Activated CD4-positive, alpha-beta T cell treated with anti-CD3 and anti-CD28 coated beads for 36 hours (primary cell): ENCODE measurements at regions not wholly inside any gene's neighbourhood (a gene's known extent, or its start where the extent isn't known, plus 50 kb on each side); places are given as distances from the start of the nearest gene placed in this dataset.

Experiments
- ATAC-seq: fragments of 200-7000 bp; cut with Tn5 transposase; one replicate; pipeline ENCODE4 v1.10.0; 2021; ENCODE audit warnings: mild to moderate bottlenecking, moderate library complexity
- CTCF ChIA-PET: fragments of 350-600 bp; sonication (Branson Sonifier 250); formaldehyde crosslinking; loops from one replicate; lab custom pipeline; 2021; ENCODE audit warnings: antibody characterized with exemption; lab: Charles Lee
- POLR2A ChIA-PET: fragments of 350-600 bp; sonication (Branson Sonifier 250); formaldehyde crosslinking; loops from one replicate; lab custom pipeline; 2021; ENCODE audit warnings: antibody characterized with exemption, inconsistent platforms; lab: Charles Lee
- DNase-seq: peaks from one replicate; pipeline ENCODE4 v3.0.0-alpha.2; 2020
- H3K27ac Mint-ChIP-seq: one replicate; pipeline ENCODE4 v1.8.0; 2021; ENCODE audit warnings: mixed read lengths
- H3K27me3 Mint-ChIP-seq: one replicate; pipeline ENCODE4 v1.8.0; 2021; ENCODE audit warnings: mixed read lengths
- H3K36me3 Mint-ChIP-seq: one replicate; pipeline ENCODE4 v1.8.0; 2021; ENCODE audit warnings: low read depth, mixed read lengths
- H3K4me1 Mint-ChIP-seq: one replicate; pipeline ENCODE4 v1.8.0; 2021; ENCODE audit warnings: mixed read lengths
- H3K4me3 Mint-ChIP-seq: one replicate; pipeline ENCODE4 v1.8.0; 2021; ENCODE audit warnings: mild to moderate bottlenecking, moderate library complexity, mixed read lengths
- H3K9me3 Mint-ChIP-seq: one replicate; pipeline ENCODE4 v1.8.0; 2021; ENCODE audit warnings: low read depth, mixed read lengths
- intact Hi-C, 2 experiments: fragments of 100-400 bp; cut with DNase I in 1 of 2; cut with micrococcal nuclease in 1 of 2; formaldehyde crosslinking; loops; one replicate each; pipeline versions ENCODE4 v1.14.2 to v1.15.1; 2022 to 2024; cut with DNase I, micrococcal nuclease

DNA sequence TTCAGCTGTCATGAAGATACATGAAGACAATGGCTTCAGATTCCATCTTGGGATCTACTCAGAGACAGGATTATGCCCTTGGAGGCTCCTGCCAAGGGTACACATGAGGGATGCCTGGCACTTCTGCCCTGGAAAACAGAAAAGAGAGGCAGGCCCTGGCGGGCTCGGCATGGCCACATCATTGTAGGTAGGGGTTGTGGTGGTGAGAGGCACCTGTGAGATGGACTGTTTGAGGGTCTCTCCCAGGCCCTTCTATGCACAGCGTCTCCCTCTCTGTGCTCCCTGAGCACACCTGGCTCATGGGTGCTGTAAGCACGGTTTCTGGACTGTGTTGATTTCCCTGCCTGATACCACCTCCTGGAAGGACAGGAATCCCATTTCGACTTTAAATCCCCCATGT, 304.3 kb downstream of the GLRX3 start:
- no peaks in the 10 kb centered on the region for H3K36me3 Mint-ChIP-seq
- H3K9me3 Mint-ChIP-seq = no peaks in the 10 kb centered on the region
- no peak overlapping the region for H3K27ac Mint-ChIP-seq
- POLR2A ChIA-PET = no interaction called here
- CTCF ChIA-PET = no interaction called here
- H3K4me1 Mint-ChIP-seq = no peaks in the 10 kb centered on the region
- ATAC-seq (no peak), DNase-seq (no peak)
- H3K4me3 Mint-ChIP-seq = no peak overlapping the region
- intact Hi-C loops = no loop called here
- H3K27me3 Mint-ChIP-seq = peaks cover 2% of the 10 kb centered on the region

DNA sequence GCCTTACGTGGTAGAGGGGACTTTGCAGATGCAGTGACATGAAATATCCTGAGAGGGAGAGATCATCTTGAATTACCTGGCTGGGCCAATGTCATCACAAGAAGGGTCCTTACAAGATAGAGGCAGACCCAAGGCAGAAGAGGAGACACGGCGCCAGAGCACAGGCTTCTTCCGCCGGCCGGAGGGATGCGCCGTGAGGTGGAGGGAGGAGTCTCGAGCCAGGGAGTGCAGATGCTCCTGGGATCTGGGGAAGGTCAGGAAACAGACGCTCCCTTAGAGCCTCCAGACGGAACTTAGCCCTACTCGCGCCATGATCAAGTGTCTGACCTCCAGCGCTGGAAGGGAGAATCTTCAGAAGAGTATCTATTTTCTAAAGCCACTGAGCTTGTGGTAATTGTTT, 304.8 kb downstream of the GLRX3 start:
- H3K4me1 Mint-ChIP-seq = no peaks in the 10 kb centered on the region
- intact Hi-C loops = no loop called here
- ATAC-seq = no peak
- no peak for DNase-seq
- no peaks in the 10 kb centered on the region for H3K36me3 Mint-ChIP-seq
- POLR2A ChIA-PET = no interaction called here
- CTCF ChIA-PET = no interaction called here
- H3K27me3 Mint-ChIP-seq = peaks cover 2% of the 10 kb centered on the region
- H3K9me3 Mint-ChIP-seq = no peaks in the 10 kb centered on the region
- no peak overlapping the region for H3K4me3 Mint-ChIP-seq
- no peak overlapping the region for H3K27ac Mint-ChIP-seq

DNA sequence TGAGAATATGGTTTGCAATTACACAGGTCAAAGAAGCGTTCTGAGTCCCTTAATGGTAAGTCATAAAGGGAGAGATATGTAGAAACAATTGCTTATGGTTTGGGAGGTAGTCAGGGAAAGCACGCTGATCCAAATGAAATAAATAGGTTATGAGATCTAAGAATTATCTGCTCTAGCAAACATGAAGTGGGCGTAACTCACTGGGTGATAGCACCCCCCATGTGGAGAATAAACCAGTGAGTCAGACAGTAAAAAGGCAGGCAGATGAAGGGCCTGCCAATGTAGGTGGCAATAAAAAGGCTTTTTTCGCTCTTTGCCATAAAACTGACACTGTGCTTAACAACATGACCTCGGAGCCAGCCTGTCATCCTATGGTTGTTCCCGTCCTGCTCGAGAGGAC, 306.9 kb downstream of the GLRX3 start:
- H3K9me3 Mint-ChIP-seq = no peaks in the 10 kb centered on the region
- ChIA-PET POLR2A (no interaction called here), CTCF (interaction anchor here (0.6 kb wide), 1 partner anchor 48 kb away, joined by 3 read pairs; no protein-coding TSS in a partner anchor)
- no peak for ATAC-seq
- peaks cover 4% of the 10 kb centered on the region for H3K27me3 Mint-ChIP-seq
- DNase-seq = no peak
- no peak overlapping the region for H3K27ac Mint-ChIP-seq
- intact Hi-C loops = no loop called here
- H3K4me3 Mint-ChIP-seq = no peak overlapping the region
- no peaks in the 10 kb centered on the region for H3K36me3 Mint-ChIP-seq
- no peaks in the 10 kb centered on the region for H3K4me1 Mint-ChIP-seq

DNA sequence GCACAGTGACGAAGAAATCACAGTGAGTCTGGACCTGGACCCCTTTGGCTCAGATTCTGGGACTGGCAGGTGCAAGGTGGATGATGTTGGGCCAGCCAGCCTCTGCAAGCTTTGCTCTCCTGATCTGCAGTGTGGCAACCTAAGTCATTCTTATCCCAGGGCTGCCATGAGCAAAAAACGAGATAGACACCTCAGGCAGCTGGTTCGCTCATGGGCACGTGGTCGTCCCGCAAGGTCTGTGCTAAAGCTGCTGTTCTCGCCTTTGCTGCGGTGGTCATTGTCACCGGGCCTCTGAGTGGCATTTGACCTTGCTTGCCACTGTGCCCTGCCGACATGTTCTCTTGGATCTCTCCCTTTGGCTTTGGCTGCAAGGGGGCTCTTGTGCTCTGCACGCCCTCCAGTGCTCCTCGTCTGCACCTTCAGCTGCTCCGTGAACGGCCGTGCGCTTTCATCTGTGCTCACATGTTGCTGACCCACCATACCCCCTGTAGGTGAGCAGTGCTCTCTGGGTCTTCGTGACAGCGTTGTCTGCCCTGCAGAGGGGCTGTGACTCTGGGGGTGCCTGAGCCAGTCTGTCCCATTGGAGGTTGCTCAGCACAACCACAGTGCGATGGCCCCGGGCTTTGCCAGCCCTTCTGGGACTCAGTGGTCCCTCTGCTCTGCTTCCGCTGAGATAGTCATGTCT, 317.0 kb downstream of the GLRX3 start:
- Mint-ChIP-seq H3K4me3 (no peak overlapping the region), H3K27ac (no peak overlapping the region), H3K9me3 (no peaks in the 10 kb centered on the region), H3K4me1 (no peaks in the 10 kb centered on the region), H3K27me3 (peaks cover 19% of the 10 kb centered on the region), H3K36me3 (no peaks in the 10 kb centered on the region)
- ChIA-PET POLR2A (no interaction called here), CTCF (no interaction called here)
- intact Hi-C loops = no loop called here
- DNase-seq (no peak), ATAC-seq (no peak)

DNA sequence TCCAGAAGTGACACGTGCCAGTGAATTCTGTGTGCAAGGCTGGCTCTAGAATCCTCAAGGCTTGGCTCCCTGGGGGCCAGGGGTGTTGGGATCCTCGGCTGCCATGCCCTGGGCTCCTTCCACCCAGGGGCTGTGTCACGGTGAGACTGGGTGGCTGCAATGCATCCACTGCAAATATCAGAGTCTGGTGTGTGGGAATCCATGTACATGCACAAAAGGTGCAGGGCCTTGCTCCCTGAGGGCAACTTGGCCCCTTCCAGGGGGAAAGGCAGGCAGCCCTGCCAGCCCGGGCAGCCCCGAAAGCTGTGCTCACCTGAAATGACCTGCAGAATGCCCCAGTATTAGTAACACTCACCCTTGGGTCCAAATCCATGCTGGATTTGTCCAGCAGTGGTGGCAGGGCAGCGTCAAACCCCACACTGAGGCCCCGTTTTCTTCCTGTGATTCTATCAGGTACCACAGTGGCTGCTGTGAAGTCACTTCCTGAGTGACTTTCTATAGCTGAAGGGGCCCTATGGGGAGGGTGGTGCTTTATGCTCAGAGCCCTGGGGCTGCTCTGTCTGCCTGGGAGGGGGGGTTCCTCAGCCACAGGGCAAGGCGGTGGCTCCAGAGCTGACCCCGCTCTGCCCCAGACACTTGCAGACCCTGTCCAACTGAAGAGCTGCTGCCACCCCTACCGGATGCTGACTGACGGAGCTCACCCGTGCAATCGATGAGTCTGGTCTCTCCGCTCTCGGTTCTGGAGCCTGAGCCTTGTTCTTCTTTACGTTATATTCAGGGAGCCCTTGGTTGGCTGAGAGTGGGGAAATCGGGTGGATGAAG, 317.7 kb downstream of the GLRX3 start:
- Mint-ChIP-seq H3K9me3 (no peaks in the 10 kb centered on the region), H3K36me3 (no peaks in the 10 kb centered on the region), H3K4me3 (no peak overlapping the region), H3K27me3 (peaks cover 19% of the 10 kb centered on the region), H3K27ac (no peak overlapping the region), H3K4me1 (no peaks in the 10 kb centered on the region)
- POLR2A ChIA-PET = interaction anchor here (0.6 kb wide), 1 partner anchor 12 kb away, joined by 3 read pairs; no protein-coding TSS in a partner anchor
- ATAC-seq = no peak
- intact Hi-C loops = no loop called here
- CTCF ChIA-PET = interaction anchor here (0.6 kb wide), 1 partner anchor 1576 kb away, joined by 4 read pairs; no protein-coding TSS in a partner anchor
- DNase-seq = no peak

DNA sequence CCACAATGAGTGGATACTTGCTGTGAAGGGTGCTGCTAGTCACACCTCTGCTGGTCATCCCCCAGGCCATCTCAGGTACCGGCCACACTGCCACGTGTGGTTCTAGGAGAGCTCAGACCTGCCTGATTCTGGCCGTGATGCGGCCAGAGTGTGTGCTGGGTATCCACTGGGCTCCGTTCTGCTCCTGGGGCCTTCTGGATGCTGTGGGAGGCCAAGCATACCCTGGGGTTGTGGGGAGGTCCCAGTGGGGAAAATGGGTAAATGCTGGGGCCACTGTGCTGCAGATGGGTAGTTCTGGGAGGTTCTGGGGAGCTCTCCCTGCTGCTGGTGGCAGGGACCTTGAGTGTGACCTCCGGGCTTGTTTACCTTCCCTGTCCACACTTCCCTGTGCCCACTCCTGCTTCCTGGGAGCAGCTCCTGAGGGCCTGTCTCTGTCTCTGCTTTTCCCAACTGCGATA, 318.4 kb downstream of the GLRX3 start:
- H3K36me3 Mint-ChIP-seq = no peaks in the 10 kb centered on the region
- no peak for DNase-seq
- H3K4me1 Mint-ChIP-seq = no peaks in the 10 kb centered on the region
- no peak for ATAC-seq
- POLR2A ChIA-PET = interaction anchor here (0.6 kb wide), 1 partner anchor 12 kb away, joined by 3 read pairs; no protein-coding TSS in a partner anchor
- CTCF ChIA-PET = no interaction called here
- H3K9me3 Mint-ChIP-seq = no peaks in the 10 kb centered on the region
- intact Hi-C loops = no loop called here
- H3K27ac Mint-ChIP-seq = no peak overlapping the region
- H3K4me3 Mint-ChIP-seq = no peak overlapping the region
- peaks cover 17% of the 10 kb centered on the region for H3K27me3 Mint-ChIP-seq

DNA sequence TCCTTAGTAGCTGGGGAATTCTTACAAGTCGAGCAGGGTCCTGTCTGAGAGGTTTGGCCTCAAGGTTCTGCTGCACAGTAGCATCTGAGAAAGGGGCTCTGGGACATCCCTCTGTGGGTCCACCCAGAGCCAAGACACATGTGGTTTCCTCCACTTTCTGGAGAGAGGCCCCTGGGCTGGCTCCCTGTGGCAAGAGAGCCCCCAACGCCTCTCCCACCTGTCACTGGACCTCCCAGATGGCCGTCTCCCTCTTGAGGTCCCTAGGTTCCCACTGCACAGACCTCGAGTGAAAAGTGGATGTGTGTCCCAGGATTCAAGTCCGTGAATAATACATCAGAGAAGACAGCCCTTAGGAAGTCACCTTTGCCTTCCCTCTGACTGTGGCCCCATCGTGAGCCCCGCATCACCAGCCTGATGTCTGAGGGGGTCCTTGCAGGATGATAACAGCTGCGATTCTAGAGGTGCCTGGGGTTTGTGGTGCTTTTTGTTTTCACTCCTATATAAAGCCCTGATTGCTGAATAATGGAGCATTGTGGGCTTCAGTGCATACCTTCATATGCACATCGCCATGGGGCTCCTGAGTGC, 319.0 kb downstream of the GLRX3 start:
- intact Hi-C loops = no loop called here
- ChIA-PET CTCF (no interaction called here), POLR2A (no interaction called here)
- Mint-ChIP-seq H3K27me3 (peaks cover 16% of the 10 kb centered on the region), H3K36me3 (no peaks in the 10 kb centered on the region), H3K9me3 (no peaks in the 10 kb centered on the region), H3K27ac (no peak overlapping the region), H3K4me3 (no peak overlapping the region), H3K4me1 (no peaks in the 10 kb centered on the region)
- ATAC-seq (no peak), DNase-seq (no peak)

DNA sequence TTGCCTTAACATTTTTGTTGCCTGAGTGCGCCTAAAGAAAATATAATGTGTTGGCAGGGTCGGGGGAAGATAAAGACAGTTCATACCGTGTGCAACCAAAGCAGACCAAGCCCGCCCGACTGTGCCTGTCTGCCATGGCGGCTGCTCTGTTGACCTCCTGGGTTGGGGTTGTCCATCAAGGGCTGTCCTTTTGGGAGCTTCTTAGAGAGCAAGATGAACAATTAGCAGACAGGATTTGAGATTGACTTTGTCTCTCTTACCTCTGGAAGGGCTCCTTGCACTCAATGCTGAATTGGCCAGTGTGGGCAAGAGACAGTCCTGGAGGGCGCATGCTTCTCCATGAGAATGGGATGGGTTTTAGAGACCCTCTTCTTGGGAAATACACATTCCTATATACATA, 319.6 kb downstream of the GLRX3 start:
- ChIA-PET CTCF (no interaction called here), POLR2A (no interaction called here)
- Mint-ChIP-seq H3K9me3 (no peaks in the 10 kb centered on the region), H3K27me3 (peaks cover 16% of the 10 kb centered on the region), H3K36me3 (no peaks in the 10 kb centered on the region), H3K4me1 (no peaks in the 10 kb centered on the region), H3K4me3 (no peak overlapping the region), H3K27ac (no peak overlapping the region)
- ATAC-seq (no peak), DNase-seq (no peak)
- intact Hi-C loops = no loop called here

DNA sequence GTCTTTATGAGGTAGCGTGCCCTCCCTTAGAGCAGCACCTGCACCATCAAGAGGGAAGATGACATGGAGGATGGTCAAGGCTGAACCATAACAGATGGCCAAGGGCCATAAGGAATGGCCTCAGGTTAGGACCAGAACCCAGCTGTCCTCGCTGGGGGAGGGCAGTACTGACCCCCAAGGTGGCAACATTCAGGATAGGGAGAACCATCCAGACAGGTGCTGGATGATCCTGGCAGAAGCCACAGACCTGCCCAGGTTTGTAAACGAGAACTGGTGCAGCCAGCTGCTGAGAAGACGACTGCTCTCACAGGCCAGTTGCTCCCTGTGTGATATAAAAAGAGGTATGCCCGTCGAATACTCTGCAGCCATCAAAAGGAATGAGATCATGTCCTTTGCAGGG, 320.4 kb downstream of the GLRX3 start:
- Mint-ChIP-seq H3K27ac (no peak overlapping the region), H3K9me3 (no peaks in the 10 kb centered on the region), H3K36me3 (no peaks in the 10 kb centered on the region), H3K4me1 (no peaks in the 10 kb centered on the region), H3K27me3 (peaks cover 16% of the 10 kb centered on the region), H3K4me3 (no peak overlapping the region)
- ChIA-PET CTCF (no interaction called here), POLR2A (no interaction called here)
- intact Hi-C loops = no loop called here
- DNase-seq (no peak), ATAC-seq (no peak)

DNA sequence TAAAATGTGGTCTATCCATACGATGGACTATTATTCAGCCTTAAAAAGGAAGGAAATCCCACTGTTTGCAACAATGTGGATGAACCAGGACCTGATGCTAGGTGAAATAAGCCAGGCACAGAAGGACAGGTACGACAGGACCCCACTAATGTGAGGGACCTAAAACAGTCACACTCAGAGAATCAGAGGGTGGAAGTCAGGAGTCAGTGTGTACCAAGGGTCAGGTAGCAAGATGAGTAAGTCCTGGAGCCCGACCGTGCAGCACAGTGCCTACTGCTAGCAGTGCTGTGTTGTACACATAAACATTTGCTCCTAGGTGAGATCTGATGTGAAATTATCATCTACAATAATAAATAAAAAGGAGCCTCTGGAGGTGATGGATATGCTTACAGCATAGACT, 322.3 kb downstream of the GLRX3 start:
- H3K4me3 Mint-ChIP-seq = no peak overlapping the region
- peaks cover 9% of the 10 kb centered on the region for H3K27me3 Mint-ChIP-seq
- intact Hi-C loops = no loop called here
- ChIA-PET POLR2A (no interaction called here), CTCF (no interaction called here)
- H3K9me3 Mint-ChIP-seq = no peaks in the 10 kb centered on the region
- ATAC-seq (no peak), DNase-seq (no peak)
- no peaks in the 10 kb centered on the region for H3K4me1 Mint-ChIP-seq
- H3K36me3 Mint-ChIP-seq = no peaks in the 10 kb centered on the region
- no peak overlapping the region for H3K27ac Mint-ChIP-seq

DNA sequence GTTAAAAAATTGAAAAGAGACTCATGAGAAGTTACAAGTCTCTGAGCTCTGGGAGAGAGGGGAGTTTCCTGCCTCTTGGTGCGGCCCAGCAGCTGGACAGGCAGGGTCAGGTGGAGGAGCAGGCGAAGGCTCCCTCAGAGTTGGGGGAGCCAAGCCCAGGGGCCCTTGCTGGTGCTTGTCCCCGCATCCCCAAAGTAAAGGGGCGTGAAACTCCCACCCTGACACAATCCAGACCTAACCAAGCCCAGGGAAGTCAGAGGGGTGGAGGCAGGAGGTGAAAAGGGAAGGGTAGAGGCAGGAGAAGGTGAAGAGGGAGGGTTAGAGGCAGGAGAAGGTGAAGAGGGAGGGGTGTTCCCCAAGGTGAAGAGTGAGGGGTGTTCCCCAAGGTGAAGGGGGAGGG, 322.8 kb downstream of the GLRX3 start:
- Mint-ChIP-seq H3K27me3 (peaks cover 9% of the 10 kb centered on the region), H3K27ac (no peak overlapping the region), H3K9me3 (no peaks in the 10 kb centered on the region), H3K4me3 (no peak overlapping the region), H3K4me1 (no peaks in the 10 kb centered on the region), H3K36me3 (no peaks in the 10 kb centered on the region)
- ChIA-PET CTCF (no interaction called here), POLR2A (no interaction called here)
- no peak for DNase-seq
- intact Hi-C loops = no loop called here
- ATAC-seq = no peak
